ENCODE measurements at regions not wholly inside any gene's neighbourhood (a gene's known extent, or its start where the extent isn't known, plus 50 kb on each side); places are given as distances from the start of the nearest gene placed in this dataset.

GRCh38 chr17:33511670-33512069, 218.6 kb upstream of the ASIC2 start:
- no peak overlapping the region for H3K4me3 ChIP-seq (ENCODE audit: low read depth, low read length)

DNA sequence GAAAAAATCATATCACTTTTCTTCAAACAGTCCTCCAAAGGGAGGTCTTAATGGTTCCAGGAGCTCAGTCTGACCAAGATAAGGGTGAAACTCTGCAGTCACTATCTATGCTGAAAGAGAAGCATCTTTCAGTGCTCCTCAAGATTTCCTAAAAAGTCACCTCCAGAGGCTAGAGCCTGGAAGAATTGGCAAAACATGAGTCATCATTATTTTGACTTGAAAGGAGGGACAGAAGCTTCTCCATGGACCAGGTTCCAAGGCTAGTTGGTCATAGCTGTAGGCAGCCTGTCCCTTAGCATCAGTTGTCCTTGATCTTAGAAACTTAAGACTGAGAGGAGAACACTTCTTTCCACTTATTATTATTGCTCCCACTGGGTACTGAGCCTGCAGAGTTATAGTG, 219.0 kb upstream of the ASIC2 start:
- H3K4me3 ChIP-seq (ENCODE audit: low read depth, low read length) = no peak overlapping the region

DNA sequence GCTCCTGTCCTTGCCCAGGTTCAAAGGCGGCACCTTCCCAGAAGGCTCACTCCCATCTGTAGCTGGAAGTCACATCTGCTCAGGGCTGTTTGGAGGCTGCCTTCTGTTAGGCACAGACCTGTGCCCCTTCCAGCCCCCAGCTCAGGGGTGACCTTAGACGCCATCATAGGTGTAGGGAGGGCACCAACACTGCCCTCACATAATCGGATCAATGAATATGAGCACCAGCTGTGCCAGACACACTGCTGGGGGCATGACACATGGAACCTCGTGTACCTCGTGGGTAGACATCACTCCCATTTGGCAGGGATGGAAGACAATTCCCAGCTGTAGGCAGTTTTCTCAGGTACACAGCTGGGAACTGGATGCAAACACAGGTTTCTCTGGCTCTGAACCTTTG, 220.7 kb upstream of the ASIC2 start:
- no peak overlapping the region for H3K4me3 ChIP-seq (ENCODE audit: low read depth, low read length)

DNA sequence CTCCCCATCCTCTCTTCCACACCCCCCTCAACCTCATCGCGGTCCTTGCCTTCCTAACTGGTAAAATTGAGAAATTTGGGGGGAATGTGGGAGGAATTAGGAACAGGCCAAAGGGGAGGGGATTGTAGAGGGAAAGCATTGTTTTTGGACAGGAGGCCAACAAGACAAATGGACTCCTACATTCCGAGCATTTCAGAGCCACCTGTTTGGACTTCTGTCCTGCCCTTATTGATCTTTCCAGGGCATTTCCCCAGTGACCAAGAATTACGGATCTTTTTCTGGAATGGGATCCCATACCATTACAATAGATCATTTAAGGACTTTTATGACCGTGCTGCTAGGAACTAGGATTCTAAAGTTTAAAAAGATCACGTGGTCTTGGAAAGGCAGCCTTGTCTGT, 221.3 kb upstream of the ASIC2 start:
- H3K4me3 ChIP-seq (ENCODE audit: low read depth, low read length) = no peak overlapping the region

DNA sequence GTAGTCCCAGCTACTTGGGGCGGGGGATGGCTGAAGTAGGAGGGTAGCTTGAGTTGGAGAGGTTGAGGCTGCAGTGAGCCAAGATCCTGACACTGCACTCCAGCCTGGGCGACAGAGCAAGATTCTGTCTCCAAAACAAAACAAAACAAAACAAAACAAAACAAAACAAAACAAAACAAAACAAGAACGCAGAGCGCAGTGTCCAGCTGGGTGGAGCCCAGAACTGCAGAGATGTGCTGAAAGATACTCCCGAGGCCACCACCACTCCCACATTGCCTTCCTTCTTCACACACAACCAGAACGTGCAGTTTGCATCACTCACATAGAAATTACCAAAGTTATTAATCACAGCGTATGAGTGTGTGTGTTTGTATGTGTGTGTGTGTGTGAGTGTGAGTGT, 222.9 kb upstream of the ASIC2 start:
- no peak overlapping the region for H3K4me3 ChIP-seq (ENCODE audit: low read depth, low read length)

DNA sequence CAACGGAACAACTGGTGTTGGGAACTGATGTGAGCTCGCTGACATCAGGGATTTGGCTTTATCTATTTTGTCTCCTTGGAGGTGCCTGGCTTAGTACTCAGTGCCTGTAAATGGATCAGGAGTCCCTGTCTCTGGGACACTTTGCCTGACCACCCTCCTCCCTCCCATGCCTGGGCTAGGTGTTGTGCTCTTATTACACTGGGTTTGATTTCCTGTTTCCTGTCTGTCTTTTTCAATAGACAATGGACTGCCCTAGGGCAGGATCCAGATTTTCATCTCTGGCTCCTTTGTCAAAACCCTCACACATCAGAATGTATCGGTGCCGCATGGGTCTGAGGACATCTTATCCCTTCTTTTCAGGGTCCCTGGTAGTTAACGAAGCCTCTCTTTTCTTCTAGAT, 223.6 kb upstream of the ASIC2 start:
- H3K4me3 ChIP-seq (ENCODE audit: low read depth, low read length) = no peak overlapping the region

DNA sequence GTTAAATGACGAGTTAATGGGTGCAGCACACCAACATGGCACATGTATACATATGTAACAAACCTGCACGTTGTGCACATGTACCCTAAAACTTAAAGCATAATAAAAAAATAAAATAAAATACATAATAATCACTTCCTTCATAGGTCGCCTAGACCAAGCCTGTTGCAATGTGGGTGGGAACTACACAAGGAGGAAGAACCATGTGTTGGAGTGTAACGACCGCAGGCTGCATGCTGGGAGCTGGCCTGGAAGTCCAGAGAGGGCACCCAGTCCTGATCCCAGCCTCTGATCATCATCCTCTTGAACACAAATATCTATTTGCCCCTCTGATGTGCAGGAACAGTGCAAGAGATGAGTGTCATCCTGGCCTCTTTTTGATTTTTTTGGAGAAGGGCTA, 224.7 kb upstream of the ASIC2 start:
- no peak overlapping the region for H3K4me3 ChIP-seq (ENCODE audit: low read depth, low read length)

GRCh38 chr17:33519692-33520091, 226.6 kb upstream of the ASIC2 start:
- no peak overlapping the region for H3K4me3 ChIP-seq (ENCODE audit: low read depth, low read length)

GRCh38 chr17:33520426-33521330, 227.6 kb upstream of the ASIC2 start:
- H3K4me3 ChIP-seq (ENCODE audit: low read depth, low read length) = no peak overlapping the region

GRCh38 chr17:33521784-33522183, 228.7 kb upstream of the ASIC2 start:
- H3K4me3 ChIP-seq (ENCODE audit: low read depth, low read length) = no peak overlapping the region

DNA sequence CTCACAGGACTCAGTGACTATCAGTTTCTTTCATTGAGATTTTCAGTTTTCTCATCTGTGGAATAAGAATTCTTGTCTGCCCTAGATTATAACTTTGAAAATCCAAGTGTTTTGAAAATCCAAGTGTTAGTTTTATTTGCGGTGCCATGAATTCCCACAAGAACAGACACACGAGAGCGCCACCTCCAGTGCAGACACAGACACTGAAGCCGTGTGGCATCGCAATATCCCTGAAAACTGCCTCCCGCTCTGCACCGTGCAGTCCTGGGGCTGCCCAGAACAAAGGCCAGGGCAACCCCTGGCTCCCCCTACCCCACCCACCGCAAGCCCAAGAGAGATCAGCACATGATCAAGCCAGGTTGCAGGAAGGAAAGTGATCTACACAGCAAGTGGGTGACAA, 229.5 kb upstream of the ASIC2 start:
- H3K4me3 ChIP-seq (ENCODE audit: low read depth, low read length) = no peak overlapping the region

DNA sequence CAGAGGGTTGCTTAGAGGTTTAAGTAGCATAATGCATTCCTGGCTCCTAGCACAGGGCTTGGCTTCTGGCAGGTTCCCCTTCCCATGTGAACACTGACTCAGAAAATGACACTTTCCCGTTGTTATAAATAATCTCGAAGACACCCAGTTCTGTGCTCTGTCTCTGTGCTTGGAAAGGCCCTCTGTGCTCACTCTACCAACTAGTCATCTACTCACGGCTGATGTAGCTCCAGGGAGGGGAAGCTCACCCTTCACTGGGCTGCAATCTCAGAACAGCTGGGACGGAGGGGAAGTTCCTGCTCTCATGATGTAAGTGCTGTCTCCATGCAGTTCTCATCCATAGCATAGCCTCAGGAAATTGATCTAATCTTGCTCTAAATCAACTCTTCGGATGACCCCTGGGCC, 230.5 kb upstream of the ASIC2 start:
- no peak overlapping the region for H3K4me3 ChIP-seq (ENCODE audit: low read depth, low read length)

DNA sequence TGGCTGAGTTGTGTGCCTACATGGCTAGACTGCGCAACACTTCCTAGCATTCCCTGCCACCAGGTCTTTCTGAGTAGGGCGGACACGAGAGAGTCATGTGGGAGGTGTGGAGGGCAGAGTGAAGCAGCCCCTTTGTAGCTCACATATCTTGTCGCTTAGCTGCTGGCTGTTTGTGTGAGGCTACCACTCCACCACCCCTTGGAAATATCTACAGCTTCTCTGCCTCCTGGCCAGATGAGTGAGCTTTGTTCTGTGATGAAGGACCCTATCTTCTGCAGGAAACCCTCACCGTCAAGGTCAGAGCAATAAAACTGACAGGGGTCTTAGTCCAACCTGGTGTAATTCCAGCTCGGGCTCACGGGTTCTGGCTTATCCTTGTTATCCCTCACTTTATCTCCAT, 232.1 kb upstream of the ASIC2 start:
- H3K4me3 ChIP-seq (ENCODE audit: low read depth, low read length) = no peak overlapping the region

GRCh38 chr17:33526717-33527116, 233.6 kb upstream of the ASIC2 start:
- H3K4me3 ChIP-seq (ENCODE audit: low read depth, low read length) = no peak overlapping the region

DNA sequence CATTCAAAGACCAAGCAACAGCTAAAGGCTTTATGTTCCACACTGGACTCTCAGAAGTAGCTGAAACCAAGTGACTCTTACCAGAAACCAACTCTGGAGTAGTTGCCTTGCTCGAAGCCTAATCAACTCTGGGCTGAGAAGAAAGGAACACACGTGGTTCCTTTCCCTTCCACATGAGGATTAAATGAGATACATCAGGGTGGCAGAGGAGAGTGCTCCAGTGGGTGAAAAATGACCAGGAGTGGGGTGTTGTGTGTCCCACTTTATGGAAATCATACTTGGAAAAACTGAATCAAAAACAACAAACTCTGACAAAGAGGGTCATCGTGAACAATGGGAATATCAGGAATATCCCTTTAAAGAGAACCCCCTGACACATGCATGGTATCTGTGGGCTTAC, 234.2 kb upstream of the ASIC2 start:
- no peak overlapping the region for H3K4me3 ChIP-seq (ENCODE audit: low read depth, low read length)

- H3K4me3 ChIP-seq (ENCODE audit: low read depth, low read length) = no peak overlapping the region
Measured at GRCh38 chr17:33528846-33529245, 235.8 kb upstream of the ASIC2 start.

GRCh38 chr17:33529816-33530215, 236.7 kb upstream of the ASIC2 start:
- H3K4me3 ChIP-seq (ENCODE audit: low read depth, low read length) = no peak overlapping the region

- H3K4me3 ChIP-seq (ENCODE audit: low read depth, low read length) = no peak overlapping the region
Measured at GRCh38 chr17:33531311-33531710, 238.2 kb upstream of the ASIC2 start.

DNA sequence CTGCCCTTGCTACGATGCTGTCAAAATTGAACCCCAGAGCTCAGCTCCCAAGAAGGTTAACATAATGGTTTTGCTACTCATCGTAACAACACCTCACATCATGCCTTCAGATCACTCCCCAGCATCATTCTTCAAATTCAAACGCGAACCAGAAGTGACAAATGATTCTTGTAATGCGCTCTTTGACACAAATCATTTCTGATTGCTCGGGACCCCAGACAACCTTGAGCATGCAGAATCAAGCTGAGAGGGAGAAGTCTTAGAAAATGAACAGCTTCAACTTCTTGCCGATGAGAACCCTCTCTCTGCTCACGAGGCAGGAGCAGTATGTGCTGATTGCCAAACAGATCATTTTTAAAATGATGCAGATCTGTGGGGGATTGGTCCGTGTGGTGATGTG, 241.0 kb upstream of the ASIC2 start:
- H3K4me3 ChIP-seq (ENCODE audit: low read depth, low read length) = no peak overlapping the region

DNA sequence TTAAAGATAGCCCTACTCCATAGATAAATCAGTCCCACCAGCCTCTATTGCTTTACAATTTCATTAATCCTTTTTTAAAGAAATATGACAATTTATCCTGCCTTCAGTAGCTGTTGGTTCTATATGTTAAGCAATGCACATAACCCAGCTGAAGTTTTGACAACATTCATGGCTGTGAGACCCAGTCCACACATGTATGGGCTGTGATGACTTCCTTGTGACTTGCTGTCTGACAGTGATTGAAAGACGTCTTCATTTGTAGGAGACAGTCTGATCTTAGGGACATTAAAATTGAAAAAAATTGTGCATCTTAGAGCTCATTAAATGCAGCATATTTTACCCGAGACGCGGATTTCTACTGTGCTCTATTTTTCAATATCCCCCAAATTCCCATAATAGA, 252.0 kb upstream of the ASIC2 start:
- no peak overlapping the region for H3K4me3 ChIP-seq (ENCODE audit: low read depth, low read length)

GRCh38 chr17:33550261-33550660, 257.2 kb upstream of the ASIC2 start:
- no peak overlapping the region for H3K4me3 ChIP-seq (ENCODE audit: low read depth, low read length)

DNA sequence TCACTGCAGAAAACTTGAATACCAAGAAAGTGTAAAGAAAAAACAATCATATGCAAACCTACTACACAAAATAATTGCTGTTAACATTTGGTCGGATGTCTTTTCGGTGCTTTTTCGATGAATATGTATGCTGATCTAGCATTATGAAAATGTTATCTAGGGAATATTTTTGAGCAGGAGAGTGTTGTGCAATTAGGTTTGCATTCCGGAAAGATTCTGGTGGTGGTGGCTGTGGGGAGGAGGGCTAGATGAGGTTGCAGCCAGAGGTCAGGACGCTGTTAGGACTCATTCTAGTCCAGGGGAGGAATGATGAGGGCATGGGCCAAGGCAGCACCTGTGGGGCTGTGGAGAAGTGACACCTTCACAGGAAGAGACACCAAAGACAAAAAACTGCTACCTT, 258.0 kb upstream of the ASIC2 start:
- no peak overlapping the region for H3K4me3 ChIP-seq (ENCODE audit: low read depth, low read length)

GRCh38 chr17:33551911-33552310, 258.8 kb upstream of the ASIC2 start:
- no peak overlapping the region for H3K4me3 ChIP-seq (ENCODE audit: low read depth, low read length)

Measured in iPS-11a (cell line).